Stomach smooth muscle (tissue), 2 donors: ENCODE measurements at regions not wholly inside any gene's neighbourhood (a gene's known extent, or its start where the extent isn't known, plus 50 kb on each side); places are given as distances from the start of the nearest gene placed in this dataset.

Source experiments
- H3K27ac ChIP-seq: one replicate; pipeline ENCODE4 v1.7.0; 2013; ENCODE audit warnings: mild to moderate bottlenecking, low read length, inconsistent platforms
- H3K27me3 ChIP-seq, 2 donors: one replicate each; pipeline ENCODE4 v1.7.0; 2013; ENCODE audit warnings: low read length in 2 of 2; ENCODE audit not compliant: insufficient read depth in 2 of 2, control insufficient read depth in 1 of 2
- H3K36me3 ChIP-seq, 2 donors: one replicate each; pipeline ENCODE4 v1.7.0; 2013; ENCODE audit warnings: low read length in 2 of 2; ENCODE audit not compliant: control insufficient read depth in 2 of 2, insufficient read depth in 2 of 2
- H3K4me1 ChIP-seq: one replicate; pipeline ENCODE4 v1.7.0; 2013; ENCODE audit warnings: low read length; ENCODE audit not compliant: control insufficient read depth, insufficient read depth
- H3K4me3 ChIP-seq, 2 donors: one replicate each; pipeline ENCODE4 v1.7.0; 2013; ENCODE audit warnings: low read length in 2 of 2
- H3K9ac ChIP-seq, 2 donors: one replicate each; pipeline ENCODE4 v1.7.0; 2013; ENCODE audit warnings: low read length in 2 of 2, mild to moderate bottlenecking in 1 of 2
- H3K9me3 ChIP-seq, 2 donors: one replicate each; pipeline ENCODE4 v1.7.0; 2013; ENCODE audit warnings: low read length in 2 of 2; ENCODE audit not compliant: control insufficient read depth in 2 of 2
- donor health status: healthy.
- donor health status: Pancreatic carcinoma.

DNA sequence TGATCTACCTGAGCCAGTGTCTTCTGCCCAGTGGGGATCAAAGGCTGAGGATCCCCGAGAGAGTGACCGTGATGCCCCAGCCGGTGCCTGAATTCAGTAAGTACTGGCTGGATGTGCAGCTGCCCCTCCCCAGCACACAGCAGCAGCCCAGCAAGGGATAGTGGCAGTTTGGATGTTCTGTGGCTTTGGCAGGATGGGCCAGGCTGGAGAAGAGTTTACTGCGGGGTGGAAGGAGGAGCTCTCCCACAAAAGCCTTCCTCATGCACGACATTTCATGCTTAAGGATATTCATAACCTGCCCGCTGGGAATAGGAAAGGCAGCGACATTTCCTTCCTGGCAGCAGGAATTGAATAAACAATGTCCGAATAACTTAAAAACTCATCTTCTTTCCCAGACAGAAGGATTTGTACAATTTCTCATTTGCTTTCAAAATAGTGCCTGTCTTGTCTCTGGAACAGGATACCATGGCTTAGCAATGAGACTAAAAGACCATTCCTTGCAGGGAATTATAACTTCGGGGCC lies 135.6 kb upstream of the PRMT8 start:
- H3K27me3 ChIP-seq: peaks cover 0 to 5% of the 10 kb centered on the region in 2 donors
- H3K9me3 ChIP-seq: peaks cover 0 to 3% of the 10 kb centered on the region in 2 donors
- H3K36me3 ChIP-seq: no peaks in the 10 kb centered on the region
- H3K9ac ChIP-seq: no peak overlapping the region
- H3K4me1 ChIP-seq: no peaks in the 10 kb centered on the region
- H3K27ac ChIP-seq: no peak overlapping the region
- H3K4me3 ChIP-seq: no peak overlapping the region

DNA sequence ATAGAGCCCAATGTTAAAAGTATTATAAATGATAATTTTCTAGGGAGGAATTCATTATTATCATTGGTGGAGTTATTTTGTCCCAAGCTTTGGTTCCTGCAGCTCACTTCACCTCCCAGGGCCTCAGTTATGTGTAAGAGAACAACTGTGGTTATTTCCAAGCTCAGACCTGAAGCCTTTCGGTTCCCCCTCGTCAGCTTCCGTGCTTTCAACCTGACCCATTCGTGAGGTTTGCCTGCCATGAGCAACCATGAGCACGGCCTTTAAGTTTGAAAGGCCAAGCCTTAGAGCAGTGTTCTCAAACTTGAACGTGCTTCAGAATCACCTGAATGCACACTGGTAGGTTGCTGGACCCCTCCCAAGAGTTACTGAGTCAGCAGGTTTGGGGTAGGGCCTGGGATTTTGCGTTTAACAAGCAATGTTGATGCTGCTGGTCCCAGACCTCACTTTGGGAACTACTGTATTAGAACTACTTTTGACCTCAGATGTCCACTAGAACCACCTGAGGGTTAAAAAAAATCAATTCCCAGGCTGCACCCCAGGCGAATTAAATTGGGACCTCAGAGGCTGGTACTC lies 133.0 kb upstream of the PRMT8 start:
- Histone ChIP-seq H3K4me3 (no peak overlapping the region), H3K36me3 (no peaks in the 10 kb centered on the region), H3K27me3 (peaks cover 5 to 18% of the 10 kb centered on the region in 2 donors), H3K4me1 (no peaks in the 10 kb centered on the region), H3K27ac (no peak overlapping the region), H3K9ac (no peak overlapping the region), H3K9me3 (no peaks in the 10 kb centered on the region)

DNA sequence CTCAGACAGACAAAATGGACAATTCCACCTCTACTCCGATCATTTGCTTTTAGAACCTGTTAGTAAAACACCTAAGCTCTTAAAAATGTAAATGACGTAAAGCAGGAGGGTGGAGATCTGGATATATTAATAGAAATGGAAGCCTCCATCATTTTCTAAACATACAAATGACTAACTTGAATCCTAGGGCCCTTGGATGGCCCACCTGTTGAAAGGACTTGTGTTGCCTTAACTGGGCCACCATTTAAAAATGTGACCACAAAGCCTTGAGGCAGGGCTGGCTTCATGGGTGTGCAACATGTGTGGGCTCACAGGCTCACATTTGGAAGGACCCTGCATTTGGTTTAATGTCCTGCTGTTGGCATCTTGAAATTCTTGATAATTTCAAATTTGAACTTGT lies 131.5 kb upstream of the PRMT8 start:
- Histone ChIP-seq H3K27ac (no peak overlapping the region), H3K4me1 (no peaks in the 10 kb centered on the region), H3K9ac (no peak overlapping the region), H3K4me3 (no peak overlapping the region), H3K36me3 (no peaks in the 10 kb centered on the region), H3K27me3 (peaks cover 19 to 25% of the 10 kb centered on the region in 2 donors), H3K9me3 (no peaks in the 10 kb centered on the region)

DNA sequence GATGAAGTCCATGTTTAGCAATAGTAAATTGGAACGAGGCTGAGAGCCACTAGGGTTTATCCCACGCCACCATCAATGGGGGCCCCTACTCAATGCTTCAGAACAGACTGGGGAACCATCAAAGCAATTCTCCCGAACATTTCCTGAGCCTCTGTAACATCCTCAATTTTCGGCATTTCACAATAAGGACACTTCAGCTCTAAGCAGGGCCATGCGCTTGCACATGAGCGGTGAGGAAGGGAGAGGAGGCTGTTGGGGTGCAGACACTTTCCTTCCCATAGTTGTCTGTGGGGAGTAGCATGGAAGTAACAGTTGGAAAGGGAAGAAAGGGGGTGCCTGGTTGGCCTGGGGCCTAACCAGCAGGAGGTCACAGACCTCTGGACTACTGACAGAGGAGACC lies 129.9 kb upstream of the PRMT8 start:
- H3K9me3 ChIP-seq: no peaks in the 10 kb centered on the region
- no peaks in the 10 kb centered on the region for H3K36me3 ChIP-seq
- H3K4me1 ChIP-seq: peaks cover 9% of the 10 kb centered on the region
- H3K27ac ChIP-seq: no peak overlapping the region
- no peak overlapping the region for H3K4me3 ChIP-seq
- H3K27me3 ChIP-seq: peaks cover 32 to 36% of the 10 kb centered on the region in 2 donors
- H3K9ac ChIP-seq: no peak overlapping the region

DNA sequence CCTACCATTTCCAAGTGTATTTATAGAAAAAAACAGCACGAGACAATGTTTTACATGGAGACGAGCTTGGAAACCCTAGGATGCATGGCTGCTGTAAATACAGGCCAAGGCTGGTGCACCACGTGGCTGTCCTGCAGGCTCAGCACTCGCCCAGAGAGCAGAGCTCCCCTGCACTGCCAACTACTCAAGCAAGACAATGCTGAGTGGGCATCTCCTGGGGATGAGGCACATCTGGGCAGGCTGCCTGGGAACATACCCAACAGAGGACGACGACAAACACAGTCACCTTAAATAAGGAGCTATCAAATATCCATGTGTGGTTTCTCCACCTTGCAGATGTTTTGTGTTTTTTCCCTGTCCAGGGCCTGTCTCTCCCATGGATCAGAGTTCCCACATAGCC lies 128.3 kb upstream of the PRMT8 start:
- H3K9ac ChIP-seq: no peak overlapping the region
- H3K27me3 ChIP-seq: peaks cover 34 to 44% of the 10 kb centered on the region in 2 donors
- no peak overlapping the region for H3K4me3 ChIP-seq
- peaks cover 9% of the 10 kb centered on the region for H3K4me1 ChIP-seq
- no peaks in the 10 kb centered on the region for H3K36me3 ChIP-seq
- no peak overlapping the region for H3K27ac ChIP-seq
- no peaks in the 10 kb centered on the region for H3K9me3 ChIP-seq

DNA sequence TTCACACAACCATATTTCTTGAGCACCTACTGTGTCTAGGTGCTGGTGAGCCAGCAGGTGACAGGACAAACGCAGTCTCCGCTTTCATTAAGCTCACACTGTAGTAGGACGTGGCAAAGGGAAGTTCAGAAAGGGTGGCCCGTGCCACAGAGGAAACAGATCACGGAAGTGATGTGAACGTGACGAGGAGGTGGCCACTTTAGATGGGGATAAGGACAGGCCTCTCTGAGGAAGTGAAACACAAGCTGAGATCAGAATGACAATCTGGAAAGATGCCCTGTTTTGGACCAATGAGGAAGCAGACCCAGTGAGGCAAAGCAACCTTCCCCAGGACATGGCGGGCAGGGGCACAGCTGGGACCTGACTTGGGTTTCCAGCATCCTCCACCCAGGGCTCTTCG lies 127.4 kb upstream of the PRMT8 start:
- no peak overlapping the region for H3K4me3 ChIP-seq
- peaks cover 9% of the 10 kb centered on the region for H3K4me1 ChIP-seq
- no peaks in the 10 kb centered on the region for H3K36me3 ChIP-seq

DNA sequence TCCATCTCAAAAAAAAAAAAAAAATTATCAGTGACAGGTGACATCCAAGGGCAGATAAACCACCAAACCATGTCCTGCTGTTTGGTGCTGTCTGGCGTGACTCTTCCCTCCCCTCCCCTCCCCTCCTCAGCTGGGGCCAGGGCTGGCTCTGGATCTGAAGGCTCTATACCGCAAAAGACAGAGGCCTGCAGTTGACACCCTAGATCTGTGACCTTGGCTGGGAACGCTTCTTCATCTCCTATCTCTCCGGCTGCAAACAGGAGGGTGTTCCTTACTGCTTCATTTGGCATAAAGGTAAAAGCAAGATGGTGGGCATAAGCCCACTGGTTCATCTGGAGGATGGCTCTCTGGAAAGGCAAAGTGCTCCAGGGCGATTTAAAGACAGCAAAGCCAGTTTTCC lies 126.8 kb upstream of the PRMT8 start:
- Histone ChIP-seq H3K9me3 (no peaks in the 10 kb centered on the region), H3K4me3 (no peak overlapping the region), H3K9ac (no peak overlapping the region), H3K27me3 (peaks cover 34 to 44% of the 10 kb centered on the region in 2 donors), H3K4me1 (peaks cover 9% of the 10 kb centered on the region), H3K27ac (no peak overlapping the region), H3K36me3 (no peaks in the 10 kb centered on the region)

More for the DNA sequence above, 127.4 kb upstream of the PRMT8 start:
- peaks cover 34 to 44% of the 10 kb centered on the region in 2 donors for H3K27me3 ChIP-seq
- no peak overlapping the region for H3K27ac ChIP-seq
- H3K9ac ChIP-seq: no peak overlapping the region
- no peaks in the 10 kb centered on the region for H3K9me3 ChIP-seq

DNA sequence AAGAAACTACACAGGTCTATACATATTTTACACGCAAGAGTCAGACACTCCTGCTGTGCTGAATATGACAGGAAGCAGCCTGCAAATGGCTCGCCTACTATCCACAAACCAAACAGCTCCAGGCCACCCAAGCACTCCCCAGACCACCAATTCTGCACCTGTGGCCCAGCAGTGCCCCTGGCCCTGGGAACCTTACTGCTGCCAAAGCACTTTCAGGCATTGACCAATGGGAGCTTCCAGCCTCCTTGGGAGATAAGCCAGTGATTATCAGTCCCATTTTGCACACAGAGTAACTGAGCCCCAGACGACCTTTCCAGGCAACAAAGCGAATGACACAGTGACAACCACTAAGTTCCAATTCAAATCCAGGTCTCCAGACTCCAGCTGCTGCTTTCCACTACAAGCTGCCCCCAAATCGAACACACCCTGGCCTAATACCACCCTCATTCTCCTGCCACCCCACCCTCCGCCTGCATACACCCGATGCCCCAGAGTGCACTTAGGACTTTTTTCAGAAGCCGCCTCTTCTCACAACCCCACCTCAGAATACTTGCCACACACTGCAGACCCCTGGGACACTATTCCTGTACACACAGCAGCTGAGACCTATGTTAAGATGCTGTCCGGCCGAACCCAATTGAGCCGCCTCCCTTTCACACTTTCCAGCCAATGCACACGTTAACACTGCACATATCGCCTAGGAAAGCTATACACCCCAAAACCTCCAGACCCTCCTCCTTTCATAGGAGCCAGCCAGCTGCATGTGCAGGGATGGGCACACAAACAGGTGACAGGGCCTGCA lies 126.1 kb upstream of the PRMT8 start:
- no peaks in the 10 kb centered on the region for H3K9me3 ChIP-seq
- peaks cover 9% of the 10 kb centered on the region for H3K4me1 ChIP-seq
- no peak overlapping the region for H3K9ac ChIP-seq
- H3K27ac ChIP-seq: no peak overlapping the region
- H3K36me3 ChIP-seq: no peaks in the 10 kb centered on the region
- peaks cover 34 to 44% of the 10 kb centered on the region in 2 donors for H3K27me3 ChIP-seq
- no peak overlapping the region for H3K4me3 ChIP-seq

DNA sequence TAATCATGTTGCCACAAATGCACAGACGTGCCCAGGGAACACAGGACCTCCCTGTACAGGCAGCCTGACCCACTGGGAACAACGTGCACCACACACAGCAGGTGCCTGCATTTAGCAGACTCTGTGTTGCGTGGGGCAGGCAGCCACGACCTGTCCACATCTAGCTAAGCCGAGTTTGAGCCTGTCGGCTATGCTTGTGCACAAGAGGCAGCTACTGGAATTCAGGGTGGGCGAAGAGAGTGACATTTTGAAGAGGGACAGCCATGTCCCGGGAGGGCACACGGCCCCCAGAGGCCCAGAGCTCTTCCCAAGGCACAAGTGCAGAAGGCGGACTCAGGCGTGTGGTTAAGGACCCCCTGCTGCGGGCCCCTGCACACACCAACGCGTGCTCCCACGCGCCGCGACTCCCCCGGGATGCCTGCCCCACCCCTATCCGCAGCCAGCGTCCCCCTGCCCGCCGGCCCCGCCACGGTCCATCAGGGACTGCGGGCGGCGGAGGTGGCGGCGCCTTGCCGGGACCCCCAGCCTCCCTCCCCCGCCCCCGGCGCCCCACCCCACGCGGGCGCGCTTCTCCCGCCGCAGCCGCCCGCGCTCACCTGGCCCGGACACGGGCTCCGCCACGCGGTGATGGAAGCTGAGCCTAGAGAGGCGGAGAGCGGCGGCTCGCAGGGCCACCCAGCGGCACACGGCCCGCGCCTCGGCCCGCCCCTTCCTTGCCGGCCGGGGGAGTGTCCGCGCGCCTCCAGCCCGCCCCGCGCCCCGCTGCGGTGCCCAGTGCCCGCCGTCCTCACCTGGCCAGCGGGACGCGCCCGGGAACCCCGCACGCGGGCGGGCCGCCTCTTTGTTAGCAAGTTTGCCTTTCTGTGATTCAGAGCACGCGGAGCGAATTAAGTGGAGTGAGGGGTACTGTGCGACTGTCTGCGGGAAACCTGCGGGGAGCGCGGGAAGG lies 125.3 kb upstream of the PRMT8 start:
- Histone ChIP-seq H3K36me3 (no peaks in the 10 kb centered on the region), H3K27me3 (peaks cover 34 to 44% of the 10 kb centered on the region in 2 donors), H3K9ac (no peak overlapping the region)

DNA sequence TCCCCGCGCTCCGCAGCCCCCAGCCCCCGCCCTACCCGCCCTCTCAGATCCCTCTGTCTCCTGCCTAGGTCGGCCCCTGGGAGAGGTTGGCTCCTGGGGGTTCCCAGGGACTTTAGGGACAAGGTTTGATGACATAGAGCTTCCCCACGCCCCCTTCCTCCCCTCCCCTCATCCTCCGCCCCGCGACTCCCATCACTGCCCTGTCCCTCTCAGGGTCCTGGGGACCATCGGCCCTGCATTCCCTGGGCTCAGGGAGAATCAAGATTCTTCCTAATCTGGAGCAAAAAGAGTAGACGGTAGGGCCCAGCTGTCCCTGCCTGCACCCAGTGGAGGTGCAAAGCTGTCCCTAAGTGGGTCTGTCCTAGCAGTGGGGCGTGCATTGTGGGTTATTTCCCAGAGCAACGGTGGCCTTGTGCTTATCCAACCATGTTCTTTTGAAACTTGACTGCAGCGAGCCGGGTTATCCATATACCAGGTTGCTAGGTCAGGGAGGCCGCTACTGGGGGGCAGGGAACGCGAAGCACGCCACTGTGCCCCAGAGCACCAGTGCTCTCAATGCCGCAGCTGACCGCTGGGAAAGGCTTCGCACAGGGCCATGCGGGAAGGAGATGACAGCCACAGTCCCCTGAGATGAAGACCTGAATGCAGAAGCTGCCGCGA lies 124.4 kb upstream of the PRMT8 start:
- Histone ChIP-seq H3K9me3 (no peaks in the 10 kb centered on the region), H3K4me3 (peak overlapping the region in 1 of 2 donors; percentile 52), H3K36me3 (no peaks in the 10 kb centered on the region), H3K4me1 (peaks cover 9% of the 10 kb centered on the region), H3K9ac (no peak overlapping the region), H3K27me3 (peaks cover 32 to 41% of the 10 kb centered on the region in 2 donors), H3K27ac (no peak overlapping the region)

More for the DNA sequence above, 125.3 kb upstream of the PRMT8 start:
- Histone ChIP-seq H3K4me1 (peaks cover 9% of the 10 kb centered on the region), H3K27ac (no peak overlapping the region), H3K4me3 (peak overlapping the region in 1 of 2 donors; percentile 52), H3K9me3 (no peaks in the 10 kb centered on the region)
